ENCODE measurements at regions not wholly inside any gene's neighbourhood (a gene's known extent, or its start where the extent isn't known, plus 50 kb on each side); places are given as distances from the start of the nearest gene placed in this dataset.

GRCh38 chr22:47604563-47604962 lies 842.1 kb downstream of the TBC1D22A start:
- DNase-seq = no peak

GRCh38 chr22:47602732-47603131 lies 840.3 kb downstream of the TBC1D22A start:
- DNase-seq = no peak

- DNase-seq = no peak
Measured at GRCh38 chr22:47601666-47602065, 839.2 kb downstream of the TBC1D22A start.

- no peak for DNase-seq
Measured at GRCh38 chr22:47600791-47601625, 838.6 kb downstream of the TBC1D22A start.

DNA sequence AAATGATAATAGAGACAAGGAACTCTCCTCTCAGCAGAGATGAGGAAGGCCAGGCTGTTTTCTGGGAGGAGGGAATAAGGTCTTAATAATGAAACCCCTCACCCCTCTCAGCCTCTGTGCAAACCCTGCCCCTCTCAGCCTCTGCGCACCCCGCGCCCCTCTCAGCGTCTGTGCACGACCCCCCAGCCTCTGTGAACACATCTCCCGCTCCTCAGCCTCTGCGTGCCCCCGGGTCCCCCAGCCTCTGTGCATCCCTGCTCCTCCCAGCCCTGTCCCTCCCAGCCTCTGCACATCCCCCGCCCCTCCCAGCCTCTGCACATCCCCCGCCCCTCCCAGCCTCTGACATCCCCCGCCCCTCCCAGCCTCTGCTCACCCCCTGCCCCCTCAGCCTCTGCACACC lies 837.8 kb downstream of the TBC1D22A start:
- DNase-seq = no peak

- DNase-seq = no peak
Measured at GRCh38 chr22:47599753-47600152, 837.3 kb downstream of the TBC1D22A start.

DNA sequence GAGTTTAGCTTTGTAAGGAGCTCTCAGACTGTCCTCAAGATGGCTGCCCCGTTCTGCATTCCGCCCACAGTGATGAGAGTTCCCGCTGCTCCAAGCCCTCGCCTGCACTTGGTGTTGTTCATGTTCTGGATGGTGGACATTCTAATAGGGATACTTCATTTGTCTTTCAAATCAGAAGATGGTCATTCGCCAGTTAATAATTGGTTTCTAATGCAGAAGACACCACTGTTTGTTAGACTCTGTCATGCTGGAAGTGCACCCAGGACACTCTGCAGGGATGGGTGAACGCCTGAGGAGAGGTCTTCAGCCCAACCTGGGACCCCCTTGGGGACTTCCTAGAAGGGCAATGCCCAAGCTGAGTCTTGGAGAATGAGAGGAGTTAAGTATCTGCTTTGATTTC lies 836.4 kb downstream of the TBC1D22A start:
- no peak for DNase-seq

GRCh38 chr22:47597041-47597440 lies 834.6 kb downstream of the TBC1D22A start:
- no peak for DNase-seq

DNA sequence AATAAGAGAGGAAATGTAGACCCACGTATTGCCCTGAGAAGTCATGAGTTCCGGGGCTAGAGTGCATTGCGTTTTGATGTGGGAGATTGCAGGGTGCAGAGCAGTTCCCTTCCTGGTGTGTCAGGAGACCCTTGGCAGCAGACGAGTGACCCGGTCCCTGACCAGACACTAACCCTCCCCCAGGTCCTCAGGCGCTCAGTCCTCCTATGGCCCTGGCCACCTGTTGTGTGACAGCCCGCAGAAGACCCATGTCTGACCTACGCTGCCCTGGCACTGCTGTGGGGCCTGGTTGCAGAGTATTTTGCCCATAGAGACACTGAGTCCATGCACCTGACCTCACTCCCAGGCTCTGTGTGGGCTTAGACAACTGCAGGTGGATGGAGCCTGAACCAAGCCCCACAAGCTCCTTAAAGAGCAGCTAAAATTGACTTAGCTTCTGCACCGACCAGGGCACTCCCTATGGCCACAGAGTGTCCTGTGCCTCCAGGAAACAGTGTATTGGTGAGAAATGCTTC lies 833.8 kb downstream of the TBC1D22A start:
- DNase-seq = no peak

- no peak for DNase-seq
Measured at GRCh38 chr22:47594836-47595521, 832.5 kb downstream of the TBC1D22A start.

DNA sequence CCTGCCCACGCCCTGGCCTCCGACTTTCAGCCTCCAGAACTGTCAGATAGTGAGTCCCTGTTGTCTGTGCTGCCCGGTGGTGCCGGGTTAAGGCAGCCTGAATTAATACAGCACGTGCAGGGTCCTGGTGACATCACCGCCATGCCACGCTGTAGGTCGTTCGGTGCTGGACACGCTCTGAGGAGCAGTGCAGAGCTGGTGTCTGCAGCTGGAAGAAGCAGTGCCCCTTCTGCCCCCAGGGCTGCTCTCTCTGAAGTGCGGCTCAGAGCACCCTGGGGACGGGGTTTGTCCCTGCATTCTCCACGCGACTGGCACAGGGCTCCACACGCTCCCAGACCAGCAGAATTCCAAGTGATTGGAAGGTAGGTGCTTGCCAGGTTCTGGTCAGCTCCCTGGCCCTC lies 831.5 kb downstream of the TBC1D22A start:
- DNase-seq = no peak

- no peak for DNase-seq
Measured at GRCh38 chr22:47593291-47593690, 830.8 kb downstream of the TBC1D22A start.

DNA sequence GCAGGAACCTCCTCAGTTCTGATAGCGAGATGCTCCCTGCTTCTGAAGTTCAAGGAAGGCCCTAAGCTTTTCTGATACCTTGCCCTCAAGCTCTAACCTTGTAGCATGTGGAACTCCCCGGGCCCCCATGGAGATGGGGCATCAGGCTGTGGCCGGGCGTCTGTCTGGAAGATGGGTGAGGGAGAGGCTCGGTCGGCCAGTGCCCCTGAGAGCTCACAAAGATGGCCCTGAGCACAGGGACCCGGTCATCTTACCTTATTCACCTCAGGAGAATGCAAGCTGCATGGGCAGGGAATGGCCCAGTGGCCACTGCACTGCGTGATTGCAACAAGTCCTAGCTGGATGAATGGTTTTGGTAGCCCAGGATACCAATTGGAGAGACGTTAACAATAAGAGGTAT lies 830.3 kb downstream of the TBC1D22A start:
- DNase-seq = no peak

- DNase-seq = no peak
Measured at GRCh38 chr22:47591709-47592108, 829.3 kb downstream of the TBC1D22A start.

- DNase-seq = no peak
Measured at GRCh38 chr22:47591016-47591415, 828.6 kb downstream of the TBC1D22A start.

GRCh38 chr22:47589271-47590250 lies 827.1 kb downstream of the TBC1D22A start:
- DNase-seq = no peak

DNA sequence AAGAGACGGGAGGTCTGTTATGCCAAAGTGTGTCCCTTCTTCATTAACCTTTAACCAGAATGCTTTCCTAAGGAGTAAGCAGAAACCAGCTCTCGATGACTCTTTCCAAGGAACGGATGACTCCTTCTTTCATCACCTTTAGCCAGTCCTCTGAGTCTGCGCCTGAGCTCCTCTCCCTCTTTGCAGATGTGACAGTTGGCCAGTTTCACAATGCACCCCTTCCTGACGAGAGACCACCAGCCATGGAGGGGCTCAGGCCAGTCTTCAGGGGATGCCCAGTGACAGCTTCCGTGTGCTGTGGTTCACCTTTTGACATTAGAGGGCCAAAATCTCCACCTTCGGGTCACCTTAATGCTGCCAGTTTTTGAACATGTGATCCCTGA lies 826.1 kb downstream of the TBC1D22A start:
- no peak for DNase-seq

DNA sequence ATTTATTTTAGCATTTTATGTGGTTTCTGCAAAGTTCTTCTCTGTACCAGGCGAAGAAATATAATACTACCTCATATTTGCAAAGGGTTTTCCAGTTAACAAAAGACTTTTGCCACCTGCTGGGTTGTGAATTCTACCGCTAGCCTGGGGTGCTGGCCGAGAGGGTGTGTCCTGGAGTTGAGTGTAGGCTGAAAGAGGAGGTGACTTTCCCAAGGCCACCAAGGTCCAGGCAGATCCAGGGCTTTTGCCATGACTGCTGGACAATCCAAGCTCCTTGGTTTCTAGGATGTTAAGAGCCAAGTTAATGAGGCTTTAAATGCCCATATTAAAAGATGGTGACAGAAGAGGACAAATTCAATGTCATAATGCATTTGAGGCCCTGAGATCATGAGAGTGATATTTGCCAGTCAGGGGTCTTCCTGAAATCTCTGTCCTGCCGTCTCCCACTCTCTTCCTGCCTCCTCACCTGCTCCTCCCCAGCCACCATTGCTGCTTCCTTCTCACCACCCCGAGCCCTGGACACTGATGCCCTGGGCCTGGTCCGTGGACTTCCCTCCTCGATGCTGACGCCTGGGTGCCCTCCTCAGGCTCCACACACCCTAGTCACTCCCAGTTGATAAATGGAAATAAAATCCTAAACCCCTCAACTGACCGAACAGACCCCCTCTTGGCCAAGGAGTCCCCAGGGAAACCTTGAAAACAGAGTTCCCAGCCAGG lies 825.6 kb downstream of the TBC1D22A start:
- no peak for DNase-seq

DNA sequence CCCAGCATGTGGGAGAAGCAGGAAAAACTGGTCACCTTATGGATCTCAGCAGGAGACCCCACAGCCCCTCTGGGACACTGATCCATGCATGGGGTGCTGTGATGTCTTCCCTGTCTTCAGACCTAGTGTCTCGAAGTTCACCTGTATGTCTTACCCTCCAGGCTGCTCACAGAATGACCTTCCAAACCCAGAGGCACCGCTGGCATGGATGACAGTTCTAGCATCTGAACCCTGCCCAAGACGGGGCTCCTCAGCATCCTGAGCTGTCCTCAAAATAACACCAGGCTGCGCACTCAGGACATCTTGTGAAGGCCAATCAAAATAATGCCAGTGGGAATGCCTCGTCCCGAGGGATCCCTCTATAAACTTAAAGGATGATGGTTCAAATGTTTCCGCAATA lies 824.9 kb downstream of the TBC1D22A start:
- no peak for DNase-seq

- no peak for DNase-seq
Measured at GRCh38 chr22:47586946-47587345, 824.5 kb downstream of the TBC1D22A start.

GRCh38 chr22:47586038-47586437 lies 823.6 kb downstream of the TBC1D22A start:
- DNase-seq = no peak

DNA sequence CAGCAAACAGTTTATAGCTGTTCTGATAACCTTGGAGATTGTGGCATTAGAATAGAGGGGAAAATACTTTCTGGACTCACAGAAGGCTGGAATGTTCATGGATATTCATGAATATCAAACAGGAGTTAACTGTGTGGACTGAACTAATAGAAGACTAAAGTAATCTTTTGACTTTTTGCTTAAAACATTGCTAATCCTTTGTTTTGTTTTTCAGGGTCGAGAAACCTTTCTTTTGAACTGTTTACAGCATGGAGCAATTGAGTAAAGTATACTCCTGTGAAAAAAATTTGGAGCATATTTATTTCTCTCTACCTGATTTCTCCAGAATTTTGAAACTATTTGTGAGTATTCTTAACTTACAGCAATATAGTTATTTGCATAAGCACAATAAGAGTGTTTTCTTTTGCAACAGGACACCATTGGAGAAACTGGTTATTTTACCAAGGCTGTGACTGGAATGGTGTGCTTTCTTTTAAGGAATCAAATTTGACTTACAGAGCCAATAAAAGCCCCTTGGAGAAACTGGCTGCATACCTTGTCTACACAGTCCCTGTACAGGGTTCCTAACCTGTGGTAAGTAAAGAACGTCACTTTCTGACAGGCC lies 821.6 kb downstream of the TBC1D22A start:
- no peak for DNase-seq
